ENCODE measurements at regions not wholly inside any gene's neighbourhood (a gene's known extent, or its start where the extent isn't known, plus 50 kb on each side); places are given as distances from the start of the nearest gene placed in this dataset.
"Not testable (repeated sequence)": the region's sequence is repeated elsewhere in the genome, so short reads cannot be mapped to it uniquely, and the experiment has no call there.

GRCh38 chr22:49721211-49721763 is 106.4 kb downstream of the BRD1 start:
- no peak for DNase-seq

- no peak for DNase-seq
These were observed 107.3 kb downstream of the BRD1 start for GRCh38 chr22:49720279-49720959.

DNA sequence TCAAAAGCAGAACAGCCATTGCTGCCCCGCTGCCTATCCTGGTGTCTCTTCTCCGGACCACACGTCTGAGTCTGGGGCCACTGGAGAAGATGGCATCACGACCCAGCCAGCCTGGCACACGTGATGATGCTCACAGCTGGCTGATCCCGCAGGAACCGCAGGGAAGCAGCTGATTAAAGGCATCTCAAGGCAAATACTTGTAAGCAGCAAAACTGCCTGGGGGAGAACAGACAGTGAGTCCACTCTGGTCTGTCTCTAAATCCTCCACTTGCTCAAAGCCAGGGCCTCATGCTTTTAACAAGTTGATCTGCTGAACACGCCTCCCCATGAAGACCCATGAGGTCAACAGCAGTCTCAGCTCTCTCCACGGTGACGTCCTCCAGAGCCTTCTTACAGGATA is 108.6 kb downstream of the BRD1 start:
- DNase-seq = no peak

DNA sequence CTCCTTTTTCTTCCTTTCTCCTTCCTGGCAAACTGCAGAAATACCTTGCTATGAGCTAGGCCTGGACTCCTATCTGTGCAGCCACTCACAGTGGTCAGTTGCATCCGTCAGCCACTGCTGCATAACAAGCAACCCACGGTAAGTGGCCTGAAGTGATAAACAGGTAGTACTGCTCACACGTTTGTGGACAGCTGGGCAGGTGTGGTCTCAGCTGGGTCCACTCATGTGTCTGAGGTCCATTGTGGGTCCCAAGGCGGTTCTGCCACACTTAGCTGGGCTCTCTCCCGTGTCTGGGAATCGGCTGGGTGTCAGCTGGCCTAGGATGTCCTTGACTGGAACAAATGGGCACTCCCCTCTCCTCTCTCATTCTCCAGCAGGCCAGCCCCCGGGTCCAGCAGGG is 109.3 kb downstream of the BRD1 start:
- no peak for DNase-seq

GRCh38 chr22:49717322-49717919 is 110.3 kb downstream of the BRD1 start:
- DNase-seq = no peak

DNA sequence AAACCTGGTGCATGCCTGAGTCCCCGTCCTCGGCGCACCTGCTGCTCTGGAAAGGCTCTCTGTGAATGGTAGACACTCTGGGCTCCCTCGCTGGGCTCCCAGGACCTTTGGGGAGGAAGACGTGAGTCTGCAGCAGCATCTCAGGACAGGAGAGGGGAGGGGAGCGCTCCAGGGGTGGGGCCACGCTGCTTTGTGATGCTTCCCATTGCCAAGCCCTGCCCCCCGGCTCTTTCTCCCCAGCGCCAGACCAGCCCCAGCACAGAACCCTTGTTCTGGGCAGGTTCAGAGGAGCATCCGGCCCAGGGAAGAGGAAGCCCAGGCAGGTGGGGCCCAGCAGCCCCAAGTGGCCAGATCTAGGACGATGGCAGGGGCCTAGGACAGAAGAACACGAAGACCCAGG is 111.2 kb downstream of the BRD1 start:
- DNase-seq = no peak

DNA sequence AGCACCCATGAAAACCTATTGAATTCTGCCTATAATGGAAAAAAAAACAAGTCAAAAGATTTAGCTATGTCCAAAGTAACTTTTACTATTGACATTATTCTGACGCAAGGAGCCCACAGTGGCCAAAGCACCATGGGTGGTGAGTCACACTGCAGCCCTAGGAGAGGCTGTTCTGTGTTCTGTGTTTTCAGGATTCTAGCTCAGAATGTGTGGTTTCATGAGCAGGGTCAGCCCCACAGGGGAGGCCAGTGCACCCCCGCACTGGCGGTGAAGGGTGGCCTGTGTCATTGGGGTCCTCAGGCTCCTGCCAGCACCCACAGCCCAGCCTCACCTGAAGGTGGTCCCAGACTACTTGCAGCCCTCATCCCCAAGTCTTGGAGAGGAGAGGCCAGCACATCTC is 112.2 kb downstream of the BRD1 start:
- no peak for DNase-seq

DNA sequence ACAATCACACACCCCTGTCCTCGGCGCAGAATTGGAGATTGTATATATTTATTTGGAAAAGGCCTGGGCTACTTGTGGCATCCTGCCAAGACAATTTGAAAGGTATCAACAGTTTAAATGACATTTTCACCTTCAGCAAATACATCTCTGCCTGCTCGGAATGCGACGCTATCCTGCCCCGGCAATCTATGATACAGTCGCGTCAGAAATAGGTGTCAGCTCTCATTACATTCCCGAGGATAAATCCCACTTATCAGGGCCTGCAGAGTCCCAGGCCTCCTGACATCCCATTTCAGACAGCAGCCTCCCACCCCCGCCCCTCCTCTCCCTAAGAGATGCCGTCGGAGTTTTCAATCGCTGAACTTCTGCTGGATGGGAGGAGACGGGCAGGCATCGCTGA is 114.7 kb downstream of the BRD1 start:
- no peak for DNase-seq

- no peak for DNase-seq
These were observed 115.4 kb downstream of the BRD1 start for GRCh38 chr22:49712195-49712791.

- no peak for DNase-seq
These were observed 116.9 kb downstream of the BRD1 start for GRCh38 chr22:49710746-49711145.

- no peak for DNase-seq
These were observed 118.2 kb downstream of the BRD1 start for GRCh38 chr22:49709464-49709863.

GRCh38 chr22:49705972-49706352 is 121.7 kb downstream of the BRD1 start:
- DNase-seq = no peak

DNA sequence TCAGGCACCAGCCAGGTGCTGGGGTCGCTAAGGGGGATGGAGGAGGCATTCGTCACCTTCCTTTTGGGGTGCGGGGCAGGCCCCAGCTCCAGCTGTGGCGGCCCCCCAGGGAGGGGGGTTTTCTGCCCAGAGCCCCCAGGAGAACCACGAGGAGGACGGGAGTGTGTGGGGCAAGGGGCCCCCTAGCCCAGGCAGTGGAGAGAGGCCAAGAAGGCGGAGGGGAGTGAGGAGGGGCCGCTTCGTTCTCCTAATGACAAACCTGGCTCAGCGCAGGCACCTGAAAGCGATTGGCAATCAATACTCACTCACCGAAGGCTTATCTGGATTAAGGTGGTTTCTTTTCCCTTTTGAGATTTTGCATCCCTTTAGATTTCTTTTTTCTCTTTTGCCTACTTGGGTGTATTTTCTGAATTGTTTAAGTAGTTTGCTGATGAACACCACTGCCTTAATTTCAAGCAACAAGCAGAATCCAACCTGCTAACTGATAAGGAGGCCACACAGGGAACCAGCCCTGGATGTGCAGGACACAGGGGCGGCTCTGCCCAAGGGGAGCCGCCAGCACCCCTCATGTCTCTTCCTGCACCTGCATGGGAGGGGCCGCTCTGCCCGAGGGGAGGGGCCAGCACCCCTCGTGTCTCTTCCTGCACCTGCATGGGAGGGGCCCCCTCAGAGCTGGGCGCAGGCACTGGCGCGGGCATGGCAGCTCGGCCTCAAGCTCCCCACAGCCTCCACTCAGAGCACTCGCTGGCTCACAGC is 122.3 kb downstream of the BRD1 start:
- DNase-seq = no peak

- DNase-seq = no peak
These were observed 123.1 kb downstream of the BRD1 start for GRCh38 chr22:49704345-49705215.

GRCh38 chr22:49703990-49704344 is 123.7 kb downstream of the BRD1 start:
- no peak for DNase-seq

GRCh38 chr22:49703505-49703904 is 124.2 kb downstream of the BRD1 start:
- DNase-seq = no peak

DNA sequence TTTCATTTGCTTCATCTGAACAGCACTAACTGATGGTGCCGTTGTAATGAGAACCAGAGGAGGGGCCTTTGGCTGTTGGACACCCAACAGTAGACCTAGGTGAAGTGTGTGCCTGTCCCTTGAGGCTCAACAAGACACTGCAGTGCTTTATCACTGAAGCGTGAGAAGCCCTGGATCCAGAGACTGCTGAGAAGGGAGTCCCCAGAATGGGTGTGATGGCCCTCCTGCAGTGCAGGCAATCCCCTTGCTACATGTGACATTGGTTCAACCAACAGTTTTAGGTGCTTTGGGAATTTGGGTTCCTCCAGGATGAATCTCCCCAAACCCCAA is 125.6 kb downstream of the BRD1 start:
- no peak for DNase-seq

DNA sequence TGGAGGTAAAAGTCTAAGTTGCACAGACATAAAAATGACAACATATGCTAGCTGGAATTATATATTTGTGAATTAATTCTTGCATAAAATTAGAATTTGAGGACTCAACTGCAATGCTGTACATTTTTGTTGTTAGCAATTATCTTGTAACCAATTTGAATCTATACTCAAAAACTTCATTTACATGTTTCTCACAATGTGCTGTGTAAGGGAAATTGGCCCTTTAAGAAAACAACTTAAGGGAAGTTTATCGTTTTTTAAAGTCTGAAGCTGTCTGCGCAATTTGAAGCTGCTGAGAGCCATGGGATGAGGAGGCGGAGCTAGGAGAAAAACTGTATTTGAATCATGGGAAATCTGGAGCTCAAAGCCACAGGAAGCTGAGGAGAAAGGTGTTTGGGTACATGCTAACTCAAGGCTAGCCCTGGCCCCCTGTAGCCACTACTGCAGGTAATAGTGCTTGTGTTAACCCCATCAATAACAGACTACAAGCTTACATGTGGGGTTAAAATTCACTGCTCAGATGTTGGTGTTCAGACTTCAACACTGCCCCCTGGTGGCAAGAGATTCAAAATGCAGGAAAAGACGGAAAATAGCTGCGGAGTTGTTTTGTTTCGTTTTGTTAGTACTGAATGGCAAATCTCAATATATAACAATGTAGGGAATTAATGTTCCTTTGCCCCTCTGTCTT is 126.1 kb downstream of the BRD1 start:
- DNase-seq = no peak

DNA sequence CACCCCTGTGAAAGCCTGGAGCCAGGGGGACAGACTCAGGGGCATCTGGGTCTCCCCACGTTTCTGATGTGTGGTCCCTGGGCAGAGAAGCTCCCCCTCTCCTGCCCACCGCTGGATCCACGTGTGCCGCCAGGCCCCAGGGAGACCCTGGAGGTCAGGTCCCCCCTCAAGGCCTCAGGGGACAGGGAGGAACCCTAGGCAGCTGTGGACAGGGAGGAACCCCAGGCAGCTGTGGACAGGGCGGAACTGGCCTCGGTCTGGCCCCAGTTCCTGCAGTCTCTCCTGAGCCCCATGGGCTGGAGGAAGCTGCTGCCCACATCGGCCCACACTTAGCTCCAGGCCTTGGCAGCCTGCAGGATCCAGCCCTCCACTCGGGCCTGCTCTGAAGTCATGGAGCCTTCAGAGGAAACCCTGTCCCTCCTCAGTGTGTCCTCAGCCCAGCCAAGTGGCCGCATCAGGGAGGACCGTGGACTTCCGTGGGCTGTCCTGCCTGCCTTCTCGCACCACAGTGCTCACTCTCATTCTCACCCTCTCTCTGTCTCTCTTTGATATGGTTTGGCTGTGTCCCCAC is 127.7 kb downstream of the BRD1 start:
- DNase-seq = no peak

DNA sequence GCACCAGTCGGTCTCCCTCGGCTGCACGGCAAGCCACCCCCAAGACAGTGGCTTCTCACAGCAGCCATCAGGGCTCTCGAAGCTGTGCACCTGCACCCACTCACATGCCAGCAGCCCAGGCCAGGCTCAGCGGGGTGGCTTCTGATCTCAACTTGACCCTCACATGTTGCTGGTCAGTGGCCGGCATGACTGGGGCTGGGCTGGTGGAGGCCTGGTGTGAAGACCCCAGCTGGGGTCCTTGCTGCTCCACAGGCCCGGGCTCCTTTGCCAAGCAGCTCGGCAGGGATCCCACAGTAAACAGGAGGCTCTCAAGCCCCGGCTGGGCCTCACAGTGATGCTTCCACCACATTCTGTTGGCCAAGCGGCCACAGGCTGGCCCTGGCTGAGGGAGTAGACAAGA is 128.2 kb downstream of the BRD1 start:
- no peak for DNase-seq

DNA sequence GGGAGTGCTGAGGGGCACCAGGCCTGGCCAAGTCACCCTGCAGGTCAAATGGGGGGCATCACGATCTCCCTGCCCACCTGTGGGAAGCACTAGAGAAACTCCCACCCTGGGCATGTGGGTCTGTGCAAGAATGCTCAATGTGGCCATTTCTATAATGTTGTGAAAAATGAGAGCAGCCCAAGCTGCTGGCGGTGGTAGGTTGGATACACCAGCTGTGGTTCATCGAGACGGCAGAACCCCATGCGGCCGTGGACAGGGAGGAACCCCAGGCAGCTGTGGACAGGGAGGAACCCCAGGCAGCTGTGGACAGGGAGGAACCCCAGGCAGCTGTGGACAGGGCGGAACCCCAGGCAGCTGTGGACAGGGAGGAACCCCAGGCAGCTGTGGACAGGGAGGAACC is 129.1 kb downstream of the BRD1 start:
- not testable (repeated sequence) for DNase-seq

DNA sequence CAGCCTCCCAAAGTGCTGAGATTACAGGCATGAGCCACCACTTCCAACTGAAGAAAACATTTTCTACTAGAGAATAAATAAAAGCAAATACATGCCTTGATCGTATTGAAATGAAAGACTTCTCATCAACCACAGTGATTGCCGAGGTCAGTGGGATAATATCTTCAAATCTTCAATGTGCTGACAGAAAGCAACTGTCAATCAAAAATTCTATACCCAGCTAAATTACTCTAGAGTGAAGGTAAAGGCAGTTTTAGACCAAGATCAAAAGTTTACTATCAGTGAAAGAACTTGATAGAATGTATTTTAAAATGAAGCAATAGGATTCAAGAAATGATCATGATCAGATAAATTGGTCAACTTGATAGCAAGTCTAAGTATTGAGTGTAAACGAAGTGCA is 130.6 kb downstream of the BRD1 start:
- no peak for DNase-seq
